DLD1 (cell line): ENCODE measurements at regions not wholly inside any gene's neighbourhood (a gene's known extent, or its start where the extent isn't known, plus 50 kb on each side); places are given as distances from the start of the nearest gene placed in this dataset.

ENCODE experiments used
- in situ Hi-C: cut with HindIII; loops from 2 replicates; pipeline ENCODE4 v1.10.0; 2017; ENCODE audit warnings: low sequenced_read_pairs

GRCh38 chr18:60445341-60445740, 72.8 kb upstream of the MC4R start:
- in situ Hi-C loops, result no loop called here

GRCh38 chr18:60446821-60447220, 74.2 kb upstream of the MC4R start:
- in situ Hi-C loops, result no loop called here

GRCh38 chr18:60448487-60449267, 76.1 kb upstream of the MC4R start:
- in situ Hi-C loops, result no loop called here

GRCh38 chr18:60452421-60452820, 79.8 kb upstream of the MC4R start:
- in situ Hi-C loops, result no loop called here

GRCh38 chr18:60466677-60467076, 94.1 kb upstream of the MC4R start:
- in situ Hi-C loops, result no loop called here

- in situ Hi-C loops, result no loop called here
Observed at GRCh38 chr18:60469387-60470100, 97.0 kb upstream of the MC4R start.

GRCh38 chr18:60471652-60472051, 99.1 kb upstream of the MC4R start:
- in situ Hi-C loops, result no loop called here

- in situ Hi-C loops, result no loop called here
Observed at GRCh38 chr18:60485201-60485600, 112.6 kb upstream of the MC4R start.

GRCh38 chr18:60493066-60493465, 120.5 kb upstream of the MC4R start:
- in situ Hi-C loops, result no loop called here

- in situ Hi-C loops, result no loop called here
Observed at GRCh38 chr18:60499675-60500074, 127.1 kb upstream of the MC4R start.

- in situ Hi-C loops, result no loop called here
Observed at GRCh38 chr18:60500960-60501359, 128.4 kb upstream of the MC4R start.

- in situ Hi-C loops, result no loop called here
Observed at GRCh38 chr18:60502591-60502990, 130.0 kb upstream of the MC4R start.

- in situ Hi-C loops, result no loop called here
Observed at GRCh38 chr18:60503199-60503598, 130.6 kb upstream of the MC4R start.

- in situ Hi-C loops, result no loop called here
Observed at GRCh38 chr18:60506190-60506589, 133.6 kb upstream of the MC4R start.

GRCh38 chr18:60506682-60507081, 134.1 kb upstream of the MC4R start:
- in situ Hi-C loops, result no loop called here

GRCh38 chr18:60508108-60508507, 135.5 kb upstream of the MC4R start:
- in situ Hi-C loops, result no loop called here

GRCh38 chr18:60534538-60534937, 162.0 kb upstream of the MC4R start:
- in situ Hi-C loops, result no loop called here

GRCh38 chr18:60537074-60537473, 164.5 kb upstream of the MC4R start:
- in situ Hi-C loops, result no loop called here

GRCh38 chr18:60538891-60539290, 166.3 kb upstream of the MC4R start:
- in situ Hi-C loops, result no loop called here

GRCh38 chr18:60541661-60542060, 169.1 kb upstream of the MC4R start:
- in situ Hi-C loops, result no loop called here

GRCh38 chr18:60543646-60544045, 171.1 kb upstream of the MC4R start:
- in situ Hi-C loops, result no loop called here

GRCh38 chr18:60549338-60549960, 176.9 kb upstream of the MC4R start:
- in situ Hi-C loops, result no loop called here
